Hepatocyte (in vitro differentiated cells): ENCODE measurements at regions not wholly inside any gene's neighbourhood (a gene's known extent, or its start where the extent isn't known, plus 50 kb on each side); places are given as distances from the start of the nearest gene placed in this dataset.

Experiments
- CTCF ChIP-seq: fragments of 200-600 bp; sonication (generic); IDR thresholded peaks from 2 replicates; pipeline ENCODE4 v1.5.1; 2016; ENCODE audit warnings: antibody characterized with exemption, mild to moderate bottlenecking; ENCODE audit not compliant: poor library complexity
- EZH2 ChIP-seq: fragments of 200-600 bp; sonication (generic); IDR thresholded peaks from 2 replicates; pipeline ENCODE4 v1.6.1; 2016; ENCODE audit warnings: antibody characterized with exemption, mild to moderate bottlenecking, borderline replicate concordance

GRCh38 chr18:22813648-22814328 lies 119.3 kb upstream of the RBBP8 start:
- peak; percentile 77 for TF ChIP-seq CTCF
- TF ChIP-seq EZH2: no peak
